HG02623 (cell line): ENCODE measurements at regions not wholly inside any gene's neighbourhood (a gene's known extent, or its start where the extent isn't known, plus 50 kb on each side); places are given as distances from the start of the nearest gene placed in this dataset.
"Not testable (repeated sequence)": the region's sequence is repeated elsewhere in the genome, so short reads cannot be mapped to it uniquely, and the experiment has no call there.

Source experiments
- ATAC-seq: cut with Tn5 transposase; IDR thresholded peaks from one replicate; pipeline ENCODE4 v1.9.1; 2021; ENCODE audit warnings: moderate library complexity; ENCODE audit not compliant: unreplicated experiment

- ATAC-seq: not testable (repeated sequence)
These were observed 94.4 kb downstream of the LSM3 start for GRCh38 chr3:14272959-14273560.

DNA sequence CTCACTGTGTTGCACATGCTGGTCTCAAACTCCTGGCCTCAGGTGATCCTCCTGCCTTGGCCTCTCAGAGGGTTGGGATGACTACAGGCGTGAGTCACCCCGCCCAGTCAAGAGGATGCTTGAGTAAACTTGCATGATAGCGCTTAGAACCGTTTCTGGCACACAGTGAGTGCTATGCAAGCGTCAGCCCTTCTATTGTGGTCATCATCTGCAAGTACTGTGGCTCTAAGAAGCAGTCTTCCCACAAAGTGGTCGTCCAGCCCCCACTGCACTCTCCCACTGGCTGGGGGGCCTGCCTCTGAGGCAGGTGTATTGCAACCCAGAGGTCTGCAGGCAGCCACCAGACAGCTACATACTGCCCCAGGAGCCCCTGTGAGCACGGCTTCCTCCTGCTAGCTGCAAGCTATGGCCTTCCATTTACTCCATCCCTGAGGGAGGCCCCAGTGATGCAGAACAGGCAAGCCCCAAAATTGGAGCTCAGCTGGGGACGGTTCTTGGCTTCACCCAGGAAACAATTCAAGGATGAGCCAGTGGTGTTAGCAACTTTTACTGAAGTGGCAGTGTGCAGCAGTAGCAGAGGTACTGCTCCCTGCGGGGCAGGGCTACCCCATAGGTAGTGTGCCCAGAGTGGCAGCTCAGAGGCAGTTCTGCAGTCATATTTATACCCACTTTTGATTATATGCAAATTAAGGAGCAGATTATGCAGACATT lies 95.4 kb downstream of the LSM3 start:
- ATAC-seq: no peak

DNA sequence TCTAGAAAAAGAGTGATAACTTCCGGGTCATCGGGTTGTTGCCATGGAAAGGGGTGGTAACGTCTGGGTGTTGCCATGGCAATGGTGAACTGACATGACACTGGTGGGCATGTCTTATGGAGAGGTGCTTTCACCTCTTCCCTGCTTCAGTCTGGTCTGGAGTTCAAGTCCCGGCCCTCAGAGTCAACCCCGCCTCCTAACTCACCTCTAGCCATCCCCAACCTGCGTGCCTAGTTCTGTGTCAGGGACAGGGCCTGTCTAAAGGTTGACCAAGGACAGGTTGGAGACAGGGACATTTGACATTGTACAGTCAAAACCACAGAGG lies 96.0 kb downstream of the LSM3 start:
- no peak for ATAC-seq

DNA sequence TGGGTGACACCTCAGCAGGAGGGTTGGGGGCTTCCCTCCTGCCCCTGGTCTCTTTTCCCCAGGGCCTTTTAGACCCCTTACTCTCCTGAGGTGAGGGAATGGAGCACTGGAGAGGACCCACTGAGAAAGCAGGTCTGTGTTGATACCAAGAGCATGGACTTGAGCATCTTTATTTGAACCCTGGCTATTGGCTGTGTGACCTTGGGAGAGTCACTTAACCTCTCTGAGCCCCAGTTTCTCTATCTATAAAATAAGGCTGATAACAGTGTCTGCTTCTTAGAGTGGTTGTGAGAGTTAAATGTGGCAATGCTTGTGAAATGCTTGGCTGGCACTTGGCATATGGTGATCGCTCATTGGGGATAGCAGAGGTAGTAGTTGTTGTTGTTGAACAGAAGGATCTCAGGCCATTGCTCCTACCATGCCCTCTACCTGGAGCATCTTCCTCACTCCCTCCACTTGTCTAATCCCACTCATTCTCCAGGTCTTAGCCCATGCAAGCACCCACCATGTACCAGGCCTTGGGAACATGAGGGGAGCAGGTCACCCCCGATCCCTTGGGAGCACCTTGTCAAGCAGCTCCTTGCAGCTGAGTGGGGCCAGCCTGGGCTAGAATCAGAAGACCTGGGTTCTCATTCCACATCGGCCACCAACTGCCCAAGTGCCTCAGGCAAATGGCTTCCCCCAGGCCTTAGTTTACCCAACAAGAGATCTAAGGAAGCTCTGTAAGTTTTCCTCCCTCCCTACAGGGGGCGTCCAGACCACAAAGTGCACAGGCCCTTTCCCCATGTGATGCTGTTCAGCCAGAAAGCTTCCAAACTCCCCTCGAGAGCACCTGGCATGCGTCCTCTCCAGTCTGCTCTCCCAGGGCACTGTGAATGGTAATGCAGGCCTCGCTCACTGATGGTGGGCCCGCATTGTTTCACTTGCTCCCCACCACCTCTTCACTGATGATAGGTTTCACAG lies 96.7 kb downstream of the LSM3 start:
- no peak for ATAC-seq

DNA sequence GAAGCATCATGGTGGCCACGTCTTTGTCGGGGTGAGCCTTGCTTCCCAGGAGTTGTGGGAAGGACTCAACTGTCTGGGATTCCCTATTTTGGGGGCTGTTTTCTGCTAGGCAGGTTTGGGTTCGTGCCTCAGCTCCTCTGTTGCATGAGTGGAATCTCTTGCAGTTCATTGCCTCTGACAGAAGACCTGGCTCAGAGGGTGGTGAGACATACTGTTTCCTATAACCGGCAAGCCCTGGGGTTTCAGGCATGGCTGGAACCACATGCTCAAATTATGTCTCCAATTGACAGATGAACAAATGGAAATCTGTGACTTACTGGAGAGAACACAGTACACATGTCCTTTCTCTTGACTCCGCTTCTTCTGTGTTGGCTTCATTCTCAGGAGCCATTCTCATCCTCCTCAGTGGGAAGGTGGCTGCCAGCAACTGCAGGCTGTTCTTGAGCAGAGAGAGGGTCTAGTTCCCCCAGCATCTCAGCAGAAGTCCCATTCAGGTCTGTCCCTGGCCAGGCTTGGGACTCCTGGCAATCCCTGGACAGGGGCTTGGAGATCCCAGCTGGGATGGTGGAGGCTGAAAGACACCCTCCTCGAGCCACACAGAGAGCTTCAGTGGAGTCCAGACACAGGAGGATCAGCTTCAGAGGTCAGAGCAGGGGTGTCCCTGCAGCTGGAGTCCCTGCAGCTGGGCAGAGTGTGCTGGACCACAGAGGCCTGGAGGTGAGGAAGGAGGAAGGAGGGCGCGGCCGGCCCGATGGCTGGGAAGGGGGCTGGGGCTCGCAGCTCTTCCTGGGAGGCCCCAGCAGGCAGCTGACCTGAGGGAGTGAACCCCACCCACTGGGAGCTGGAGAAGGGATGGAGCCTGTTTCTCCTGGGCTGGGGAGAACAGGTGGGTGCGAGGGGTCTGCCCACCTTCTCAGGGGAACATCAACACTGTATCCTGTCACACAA lies 97.6 kb downstream of the LSM3 start:
- no peak for ATAC-seq

GRCh38 chr3:14277557-14277956 lies 98.9 kb downstream of the LSM3 start:
- no peak for ATAC-seq

DNA sequence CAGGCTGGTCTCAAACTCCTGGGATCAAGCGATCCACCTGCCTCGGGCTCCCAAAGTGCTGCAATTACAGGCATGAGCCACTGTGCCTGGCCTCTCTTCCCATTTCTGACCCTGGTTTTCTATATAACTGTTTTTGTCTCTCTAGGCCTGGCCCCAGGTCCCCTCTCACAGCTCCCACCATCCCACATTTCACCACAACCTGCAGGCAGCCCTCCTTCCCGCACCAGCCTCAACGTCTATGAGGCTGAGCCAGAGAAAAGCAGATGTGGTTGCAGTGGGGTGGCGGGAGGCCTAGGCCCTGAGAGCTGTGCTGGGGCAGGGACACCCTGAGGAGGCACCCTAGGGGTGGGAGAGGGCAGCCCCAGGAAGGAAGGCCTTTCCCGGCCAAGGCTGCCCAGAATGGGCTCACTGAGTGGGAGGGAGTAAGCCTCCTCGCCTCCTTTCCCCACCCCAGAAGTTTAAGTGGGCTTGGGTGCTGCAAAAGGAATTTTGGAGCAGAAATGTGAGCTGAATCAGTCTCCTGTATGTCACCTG lies 99.7 kb downstream of the LSM3 start:
- no peak for ATAC-seq

DNA sequence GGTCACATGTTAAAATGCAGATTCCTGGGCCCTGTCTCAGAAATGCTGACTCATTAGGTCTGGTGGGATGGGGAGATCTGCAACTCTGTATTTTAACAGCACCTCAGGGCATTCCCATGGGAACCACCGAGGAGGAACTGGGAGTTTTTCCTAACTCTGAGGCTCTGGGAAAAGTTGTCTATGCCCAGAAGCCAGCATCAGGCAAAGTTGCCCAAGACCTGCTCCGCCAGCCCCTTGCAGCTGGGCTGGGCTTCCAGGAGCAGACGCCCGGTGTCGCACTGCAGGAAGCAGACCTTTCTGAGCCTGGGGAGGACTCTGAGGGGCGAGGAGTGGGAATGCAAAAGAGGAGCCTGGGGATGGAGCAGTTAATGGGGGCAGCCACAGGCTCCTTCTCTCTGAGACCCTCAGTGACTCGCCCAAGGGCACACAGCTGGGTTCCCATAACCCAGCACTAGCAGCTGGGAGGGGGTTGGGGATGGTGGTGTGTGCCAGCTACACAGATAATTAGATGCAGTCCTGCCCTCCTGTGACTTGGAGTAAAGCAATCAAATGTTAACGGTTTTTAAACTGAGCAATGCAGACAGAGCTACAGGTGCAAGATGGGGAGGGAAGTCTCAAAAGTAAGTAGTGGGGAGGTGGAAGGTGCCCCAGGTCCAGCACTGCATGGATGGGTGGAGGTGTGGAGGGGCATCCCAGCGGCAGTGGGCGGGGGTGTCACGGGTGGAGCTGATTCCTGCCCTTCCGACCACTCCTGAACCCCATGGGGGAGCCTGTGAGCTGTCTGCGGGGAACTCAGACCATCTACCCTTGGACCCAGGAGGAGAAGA lies 100.4 kb downstream of the LSM3 start:
- ATAC-seq: no peak

- no peak for ATAC-seq
These were observed 101.0 kb downstream of the LSM3 start for GRCh38 chr3:14279626-14280061.

DNA sequence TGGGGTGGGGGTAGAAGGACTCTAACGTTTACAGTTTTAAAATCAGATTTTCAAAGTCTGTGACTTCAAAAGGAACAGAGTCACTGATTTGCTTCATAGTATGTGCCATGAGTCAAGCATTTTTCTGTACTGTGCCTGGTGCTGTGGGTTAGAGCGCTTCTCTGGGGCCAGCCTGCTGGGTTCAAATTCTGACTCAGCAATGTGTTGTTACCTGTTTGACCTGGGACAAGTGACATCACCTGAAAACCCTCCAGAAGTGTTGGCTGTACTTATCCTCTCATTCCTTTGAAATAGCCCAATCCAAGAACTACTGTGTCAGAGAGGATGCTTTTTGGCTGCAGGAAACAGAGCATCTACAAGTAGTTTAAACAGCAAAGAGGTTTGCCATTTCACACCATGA lies 101.7 kb downstream of the LSM3 start:
- no peak for ATAC-seq

GRCh38 chr3:14281053-14281452 lies 102.4 kb downstream of the LSM3 start:
- no peak for ATAC-seq

DNA sequence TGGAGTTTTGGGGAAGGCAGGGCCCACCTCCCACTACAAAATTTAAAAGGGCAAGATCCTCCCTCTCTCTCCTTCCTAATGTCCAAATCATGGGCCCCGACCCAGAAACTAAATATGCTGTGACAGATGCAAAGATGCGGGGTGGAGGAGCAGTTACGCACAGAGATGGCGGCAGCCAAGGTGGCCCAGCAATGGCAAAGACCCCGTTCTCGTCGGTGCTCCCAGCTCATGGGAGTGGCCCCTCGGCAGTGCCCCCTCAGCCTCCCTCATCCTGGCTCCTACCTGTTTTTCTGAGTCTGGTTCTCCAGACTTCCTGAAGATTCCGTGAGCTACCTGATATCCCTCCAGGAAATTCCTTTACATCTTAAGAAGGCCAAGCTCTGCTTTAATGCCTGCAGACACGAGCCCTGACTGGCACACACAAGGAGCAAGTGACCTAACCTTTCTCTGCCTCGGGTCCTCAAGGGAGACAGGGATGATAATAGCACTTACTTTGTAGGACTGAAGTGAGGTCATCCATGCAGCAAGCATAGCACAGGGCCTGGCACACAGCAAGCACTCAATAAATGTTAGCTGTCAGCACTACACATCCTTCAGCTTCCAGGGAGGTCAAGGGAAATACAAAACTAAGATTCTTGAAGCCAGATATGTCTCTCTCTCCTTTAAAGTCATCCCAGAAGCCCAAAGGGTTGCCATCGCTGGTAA lies 103.5 kb downstream of the LSM3 start:
- ATAC-seq: no peak

GRCh38 chr3:14282706-14283075 lies 104.1 kb downstream of the LSM3 start:
- no peak for ATAC-seq

DNA sequence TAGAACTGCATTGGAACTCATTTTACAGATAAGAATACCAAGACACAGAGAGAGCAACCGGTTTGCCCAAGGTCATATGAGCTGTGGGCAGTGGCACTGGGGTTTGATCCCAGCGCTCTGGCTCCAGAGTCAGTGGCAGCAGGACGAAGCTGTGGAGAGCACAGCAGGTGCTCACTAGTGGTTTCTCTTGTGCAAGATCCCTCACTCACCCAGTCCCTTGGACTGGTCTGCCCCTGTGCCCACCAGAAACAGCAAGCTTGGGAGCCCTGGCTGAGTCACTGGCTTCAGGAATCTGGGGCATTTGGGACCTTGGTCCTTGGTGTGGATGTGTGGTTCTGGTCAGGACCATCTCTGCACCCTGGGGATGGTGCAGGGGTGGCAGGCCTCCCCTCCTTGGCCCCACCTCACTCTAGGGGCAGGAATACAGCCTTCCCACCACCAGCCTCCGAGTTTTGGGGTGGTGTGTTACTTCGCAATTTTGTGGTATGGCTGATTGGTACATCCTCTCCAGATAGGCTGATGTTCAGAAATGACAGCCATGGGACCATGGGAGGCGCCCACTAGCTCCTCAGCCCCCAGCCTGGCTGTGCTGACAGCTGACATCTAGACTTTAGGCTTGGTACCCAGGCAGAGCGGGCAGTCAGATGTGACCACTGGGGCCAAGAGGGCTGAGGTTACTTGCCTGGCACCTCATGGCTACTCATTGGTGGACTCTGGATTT lies 104.6 kb downstream of the LSM3 start:
- ATAC-seq: no peak

- no peak for ATAC-seq
These were observed 105.3 kb downstream of the LSM3 start for GRCh38 chr3:14283813-14284438.

- no peak for ATAC-seq
These were observed 106.3 kb downstream of the LSM3 start for GRCh38 chr3:14284694-14285547.

- ATAC-seq: no peak
These were observed 106.9 kb downstream of the LSM3 start for GRCh38 chr3:14285548-14285925.
